Mucosa of gallbladder (tissue), 1 donor: ENCODE measurements at regions not wholly inside any gene's neighbourhood (a gene's known extent, or its start where the extent isn't known, plus 50 kb on each side); places are given as distances from the start of the nearest gene placed in this dataset.
"Not testable (repeated sequence)": the region's sequence is repeated elsewhere in the genome, so short reads cannot be mapped to it uniquely, and the experiment has no call there.

Source experiments
- DNase-seq: peaks from one replicate; pipeline ENCODE4 v3.0.0-alpha.2; 2020; ENCODE audit warnings: low spot score
- donor health status: DM: no; HTN: no; CAD: no.

DNA sequence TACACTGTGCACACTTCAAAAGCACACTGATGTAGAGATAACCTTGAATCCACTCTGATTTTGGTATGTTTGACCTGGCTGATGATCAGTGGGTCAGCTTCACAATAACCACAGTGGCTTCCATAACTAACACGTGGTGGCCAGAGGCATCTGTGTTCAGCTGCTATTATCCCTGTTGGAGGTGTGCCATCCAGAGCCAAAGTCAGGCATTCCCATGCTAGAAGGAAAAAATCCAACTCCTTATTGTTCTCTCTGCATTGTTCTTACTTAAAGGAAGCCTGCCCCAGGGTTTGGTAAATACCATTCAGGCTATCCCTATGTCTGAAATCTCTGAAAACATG lies 127.3 kb upstream of the MON1B start:
- no peak for DNase-seq

DNA sequence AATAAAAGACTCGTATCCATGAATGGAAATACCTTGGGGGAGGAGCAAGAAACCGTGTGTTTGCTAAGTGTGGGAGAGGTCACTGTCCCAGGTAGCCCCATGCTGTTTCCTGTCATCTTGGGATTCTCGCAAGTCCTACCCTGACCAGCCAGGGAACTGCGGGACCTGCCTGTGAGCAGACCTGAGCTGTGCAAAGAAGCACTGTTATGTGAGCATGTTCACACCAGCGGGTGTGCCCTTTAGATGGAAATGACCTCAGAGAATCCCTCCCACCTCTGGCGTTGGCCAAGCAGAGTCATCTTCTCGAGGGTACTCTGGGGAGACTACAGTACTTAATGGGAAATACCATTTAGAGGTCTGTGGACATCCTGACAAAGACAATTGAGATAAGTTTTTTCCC lies 127.0 kb upstream of the MON1B start:
- DNase-seq: no peak

DNA sequence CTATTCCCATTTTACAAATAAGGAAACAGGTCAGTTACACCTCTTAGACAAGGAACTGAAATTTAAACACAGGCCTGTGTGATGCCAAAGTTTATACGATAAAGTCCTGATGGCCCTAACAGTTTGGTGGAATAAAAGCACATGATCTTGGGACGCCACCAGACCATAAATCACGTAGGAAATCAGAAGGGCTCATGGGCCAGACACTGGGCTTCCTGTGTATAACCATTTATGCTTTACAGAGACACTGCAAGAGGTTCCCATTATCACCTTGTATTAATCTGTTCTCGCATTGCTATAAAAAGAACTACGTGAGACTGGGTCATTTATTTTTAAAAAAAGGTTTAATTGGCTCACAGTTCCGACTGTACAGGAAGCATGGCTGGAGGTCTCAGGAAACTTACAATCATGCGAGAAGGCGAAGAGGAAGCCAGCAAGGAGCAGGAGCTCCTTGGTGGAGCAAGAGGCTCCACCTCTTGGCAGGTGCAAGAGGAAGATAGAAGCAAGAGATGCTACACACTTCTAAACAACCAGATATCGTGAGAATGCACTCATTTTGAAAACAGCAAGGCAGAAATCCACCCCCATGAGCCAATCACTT lies 124.0 kb upstream of the MON1B start:
- DNase-seq: no peak

DNA sequence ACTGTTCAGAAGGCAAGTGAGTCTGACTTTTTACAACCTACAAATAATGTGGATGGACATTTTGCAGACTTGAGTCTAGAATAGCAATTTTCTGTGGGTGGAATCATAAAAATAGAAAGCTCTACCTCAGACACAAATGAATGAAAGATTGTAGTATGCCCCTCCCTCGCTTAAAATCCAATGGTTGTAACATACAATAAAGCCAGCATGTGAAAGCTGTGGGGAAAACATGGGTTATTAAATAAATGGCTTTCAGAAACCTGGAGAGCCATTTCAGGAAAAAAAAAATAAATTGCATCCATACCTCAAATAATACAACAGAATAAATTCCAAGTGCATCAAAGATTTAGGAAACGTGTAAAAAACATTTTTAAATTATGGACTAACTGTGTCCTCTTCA lies 123.1 kb upstream of the MON1B start:
- no peak for DNase-seq

DNA sequence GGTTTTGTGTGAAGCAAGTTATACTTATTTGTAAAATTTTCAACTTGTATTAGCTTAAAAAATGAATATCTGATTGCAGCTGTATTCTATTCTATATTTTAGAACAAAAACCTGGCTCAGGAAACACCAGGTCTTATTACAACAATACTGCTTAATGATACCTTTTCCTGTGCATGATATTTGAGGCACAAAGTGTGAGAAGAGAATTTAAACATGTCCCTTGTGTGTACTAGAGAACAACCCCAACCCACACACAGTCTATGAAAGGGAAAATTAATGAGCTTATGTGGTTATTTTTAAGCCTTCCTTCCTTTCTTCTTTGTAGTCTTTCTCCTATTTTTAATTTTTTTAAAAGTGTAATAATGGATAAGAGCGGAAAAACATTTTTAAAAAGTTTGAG lies 122.6 kb upstream of the MON1B start:
- no peak for DNase-seq

DNA sequence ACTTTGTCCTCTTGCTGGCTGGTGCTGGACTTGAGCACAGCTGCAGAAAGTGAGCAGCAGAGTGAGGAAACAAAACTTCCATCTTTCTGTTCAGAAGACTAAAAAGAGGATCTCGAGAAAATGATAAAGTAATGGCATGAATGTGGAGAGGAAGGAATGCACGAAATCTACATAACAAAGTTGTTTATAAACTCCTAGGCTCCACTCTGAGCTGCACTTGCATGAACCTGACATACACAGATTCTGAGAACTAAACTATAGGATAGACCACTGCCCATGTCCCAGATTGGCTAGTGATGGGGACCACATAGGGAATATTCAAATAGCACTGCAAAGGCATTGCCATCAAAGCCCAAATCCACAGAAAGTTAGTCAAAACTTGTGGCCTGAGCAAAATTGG lies 121.1 kb upstream of the MON1B start:
- DNase-seq: no peak

DNA sequence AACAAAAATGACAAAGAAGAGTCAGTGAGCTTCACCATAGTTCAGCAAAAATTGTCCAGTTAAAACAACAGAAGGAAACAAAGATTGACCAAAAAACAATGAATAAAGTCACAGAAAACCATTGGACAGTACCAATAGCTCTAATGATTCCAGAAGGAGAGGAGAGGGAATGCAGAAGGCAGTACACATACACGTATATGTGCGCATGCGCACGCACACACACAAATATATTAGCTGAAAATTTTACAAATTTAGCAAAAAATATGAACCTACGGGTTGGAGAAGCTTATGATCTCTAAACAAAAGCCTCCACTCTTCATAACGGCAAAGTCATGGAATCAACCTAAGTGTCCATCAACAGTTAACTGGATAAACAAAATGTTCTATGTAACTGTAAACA lies 120.3 kb upstream of the MON1B start:
- no peak for DNase-seq

DNA sequence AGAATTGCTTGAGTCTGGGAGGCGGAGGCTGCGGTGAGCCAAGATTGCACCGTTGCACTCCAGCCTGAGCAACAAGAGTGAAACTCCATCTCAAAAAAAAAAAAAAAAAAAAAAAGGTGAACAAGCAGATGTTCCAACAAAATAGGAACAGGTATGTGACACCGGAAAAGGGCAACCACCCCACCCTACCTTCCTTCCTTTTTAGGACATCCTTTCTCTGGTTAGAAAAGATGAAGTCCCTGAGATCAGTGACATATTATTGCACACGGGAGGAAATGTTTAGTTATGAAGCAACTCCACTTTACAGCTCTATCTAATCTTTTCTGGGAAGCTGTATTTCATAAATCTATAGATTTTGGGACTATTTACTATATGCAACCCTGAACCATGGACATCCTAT lies 114.2 kb upstream of the MON1B start:
- no peak for DNase-seq

DNA sequence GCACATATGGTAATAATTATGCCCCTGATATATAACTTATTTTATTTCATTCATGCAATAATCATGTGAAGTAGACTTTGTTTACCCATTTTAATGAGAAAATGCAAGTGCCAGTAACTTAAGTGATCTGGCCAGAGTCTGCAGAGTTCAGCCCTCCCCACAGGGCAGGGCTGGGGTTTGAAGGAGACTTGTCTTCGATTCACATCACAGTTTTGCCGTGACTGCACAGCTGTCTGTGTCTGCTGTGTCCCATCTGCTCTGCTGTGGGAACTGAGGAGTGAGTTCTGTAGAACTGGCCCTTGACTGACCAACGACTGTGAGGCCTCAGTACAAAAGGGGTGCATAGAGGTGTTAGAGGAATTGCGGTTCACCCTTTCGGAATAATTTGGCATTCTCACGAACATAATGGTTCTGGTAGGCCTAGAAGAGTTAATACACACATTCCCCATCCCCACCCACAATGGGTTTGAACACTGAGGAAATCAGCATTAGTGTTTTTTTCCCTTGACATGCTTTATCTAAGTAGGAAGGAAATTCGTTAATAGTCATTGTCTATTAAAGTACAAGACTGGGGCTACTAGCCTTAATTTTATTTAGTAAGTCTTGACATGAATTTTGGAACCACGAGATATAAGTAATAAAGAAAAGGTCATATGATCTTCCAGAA lies 113.6 kb upstream of the MON1B start:
- DNase-seq: no peak

DNA sequence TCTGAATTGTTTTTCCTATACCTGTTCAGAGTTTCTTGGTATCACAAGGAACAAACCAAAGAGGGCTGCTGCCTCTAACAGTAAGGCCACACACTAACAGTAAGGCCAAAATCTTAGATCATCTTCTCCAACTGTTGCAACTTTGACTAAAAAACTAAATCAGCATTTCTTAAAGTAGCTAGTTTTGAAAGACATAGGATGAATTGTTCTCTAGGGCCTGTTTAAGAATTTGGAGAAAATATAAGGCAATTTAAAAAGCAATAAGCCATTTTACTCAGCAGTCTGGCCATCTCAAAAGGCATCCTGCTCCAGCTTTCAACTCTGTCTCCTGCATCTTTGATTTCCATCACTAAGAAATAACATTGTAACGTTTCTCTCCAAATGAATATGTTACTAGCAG lies 105.0 kb upstream of the MON1B start:
- no peak for DNase-seq

DNA sequence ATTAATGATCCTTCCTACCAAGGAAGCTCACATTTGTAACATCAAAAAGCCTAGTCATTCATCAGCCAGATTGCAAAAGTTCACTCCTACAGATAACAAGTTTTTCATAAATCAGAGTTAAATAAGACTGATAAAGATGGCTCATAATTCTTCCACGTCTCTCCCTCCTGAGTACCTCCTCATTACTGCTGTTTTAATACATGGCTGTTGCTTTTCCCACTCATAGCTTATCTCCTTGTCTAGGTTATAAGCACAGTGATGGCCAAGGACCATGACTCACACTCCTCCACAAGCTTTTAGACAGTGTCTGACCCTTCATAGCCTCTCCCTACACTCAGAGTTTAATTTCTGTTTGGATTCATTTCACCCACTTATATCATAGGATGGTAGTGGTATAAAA lies 100.9 kb upstream of the MON1B start:
- DNase-seq: no peak

DNA sequence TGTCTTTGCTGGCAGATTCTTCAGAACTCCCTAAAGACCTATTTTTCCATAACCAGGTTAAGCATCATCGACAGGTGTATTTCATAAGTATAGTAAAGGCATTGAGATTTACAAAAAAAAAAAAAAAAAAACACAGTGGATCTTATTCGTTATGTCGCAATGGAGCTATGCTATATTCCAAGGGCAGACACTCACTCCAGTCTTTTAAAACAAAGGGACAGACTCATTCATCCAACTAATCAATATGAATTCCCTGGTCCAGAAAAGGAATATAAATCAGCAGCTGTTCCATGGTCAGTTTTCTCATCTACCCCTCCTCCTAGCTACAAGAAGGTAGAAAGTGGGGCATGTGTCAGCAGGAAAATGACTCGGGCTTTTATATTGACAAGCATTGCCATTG lies 97.7 kb upstream of the MON1B start:
- DNase-seq: no peak

DNA sequence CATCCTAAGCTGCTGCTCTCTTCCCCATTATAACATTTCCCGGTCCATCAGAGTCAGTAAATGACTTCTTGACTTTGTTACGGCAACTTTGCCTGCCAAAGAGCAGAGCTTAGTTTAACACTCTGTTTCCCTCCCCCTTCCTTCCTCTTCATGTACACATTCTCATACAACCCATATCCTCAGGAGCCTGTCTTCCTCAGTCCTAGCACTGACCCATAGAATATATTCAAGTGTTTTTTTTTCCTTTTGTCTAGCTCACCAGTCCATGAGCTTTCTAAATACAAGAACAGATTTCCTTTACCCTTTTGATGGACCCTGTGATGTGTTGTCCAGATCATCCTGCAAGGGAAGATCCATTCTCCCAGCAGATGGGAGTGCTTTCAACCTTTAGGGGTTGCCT lies 97.0 kb upstream of the MON1B start:
- DNase-seq: no peak

DNA sequence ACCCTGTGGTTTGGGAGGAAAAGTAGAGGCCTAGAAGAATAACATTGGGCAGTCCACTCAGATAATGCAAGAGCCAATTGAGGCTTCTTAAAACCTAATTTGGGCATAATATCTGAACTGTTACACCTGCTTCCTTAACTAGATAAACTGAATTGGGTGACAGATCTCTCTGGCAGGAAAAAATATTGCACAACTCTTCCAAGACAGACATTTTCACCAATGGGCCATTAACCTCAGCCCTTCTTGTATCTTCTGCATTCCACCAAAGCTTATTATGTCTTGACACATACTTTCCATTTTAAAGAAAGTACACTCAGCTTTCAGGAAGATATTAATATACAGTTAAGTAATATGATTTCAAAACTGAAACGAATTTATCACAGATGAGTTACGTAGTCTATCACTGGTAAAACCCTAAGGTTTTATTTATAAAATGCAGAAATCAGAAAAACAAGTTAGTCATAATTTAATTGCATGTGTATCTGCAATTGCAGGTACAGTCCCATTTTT lies 79.9 kb upstream of the MON1B start:
- no peak for DNase-seq

DNA sequence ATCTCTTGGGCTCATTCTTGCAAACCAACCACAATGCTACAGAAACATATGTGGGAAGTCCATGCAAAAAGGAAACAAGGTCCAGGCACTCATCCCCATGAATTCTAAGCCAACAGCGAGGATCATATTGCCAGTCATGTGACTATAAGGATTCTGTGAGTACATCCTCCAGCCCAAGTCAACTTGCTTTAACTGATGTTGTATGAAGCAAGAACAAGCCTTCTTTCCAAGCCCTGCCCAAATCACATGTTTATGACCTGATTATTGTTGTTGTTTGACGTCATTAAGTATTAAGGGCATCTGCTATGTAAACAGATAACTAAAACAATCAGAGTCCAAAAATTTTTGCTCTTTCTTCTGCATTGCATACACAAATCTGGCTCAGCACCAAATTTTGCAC lies 78.2 kb upstream of the MON1B start:
- DNase-seq: no peak

DNA sequence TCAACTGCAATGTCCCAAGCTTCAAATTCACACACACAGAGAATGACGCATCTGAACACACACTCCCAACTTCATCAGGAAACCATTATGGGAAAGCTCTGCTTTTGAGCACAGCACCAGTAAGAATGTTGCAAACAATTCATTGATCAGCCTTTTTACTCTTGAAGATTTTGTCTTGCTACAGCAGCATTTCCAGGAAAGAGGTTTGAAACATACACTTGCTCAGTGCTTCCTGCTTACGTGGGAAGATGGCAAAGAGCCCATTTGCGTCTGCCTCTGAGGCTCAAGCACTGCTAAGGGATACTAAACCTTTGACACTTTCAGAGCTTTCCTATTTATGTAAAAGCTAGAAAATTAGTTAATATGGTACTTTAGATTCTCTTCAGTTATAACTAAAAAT lies 77.2 kb upstream of the MON1B start:
- DNase-seq: no peak

DNA sequence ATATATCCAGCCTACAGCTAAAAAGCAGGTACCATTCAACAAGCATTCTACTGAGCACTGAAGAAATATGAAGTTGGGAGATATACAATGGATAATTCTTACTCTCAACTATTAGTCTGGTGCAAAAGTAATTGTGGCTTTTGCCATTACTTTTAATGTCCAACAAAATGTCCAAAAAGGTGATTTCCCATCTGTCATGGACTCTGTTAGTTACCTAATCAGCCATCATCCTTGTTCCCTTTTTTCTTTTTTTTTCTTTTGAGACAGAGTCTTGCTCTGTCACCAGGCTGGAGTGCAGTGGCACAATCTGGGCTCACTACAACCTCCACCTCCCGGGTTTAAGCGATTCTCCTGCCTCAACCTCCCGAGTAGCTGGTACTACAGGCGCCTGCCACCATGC lies 76.6 kb upstream of the MON1B start:
- not testable (repeated sequence) for DNase-seq

DNA sequence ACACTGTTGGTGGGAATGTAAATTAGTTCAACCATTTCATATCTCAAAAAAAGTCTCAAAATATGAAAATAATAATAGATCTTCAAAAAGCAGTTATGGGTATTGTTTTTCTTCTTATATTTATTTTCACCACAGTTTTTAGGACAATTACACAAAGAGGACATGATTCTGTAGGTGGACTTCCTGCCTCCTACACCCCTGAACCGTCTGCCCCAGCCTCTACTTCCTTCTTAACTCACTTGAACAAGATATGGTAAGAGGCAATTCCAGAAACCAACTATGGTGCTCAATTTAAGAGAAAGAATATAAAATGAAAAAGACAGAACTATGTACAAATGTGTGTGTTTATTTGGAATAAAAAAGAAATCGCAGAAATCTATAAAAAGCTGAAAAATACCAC lies 74.1 kb upstream of the MON1B start:
- DNase-seq: no peak

DNA sequence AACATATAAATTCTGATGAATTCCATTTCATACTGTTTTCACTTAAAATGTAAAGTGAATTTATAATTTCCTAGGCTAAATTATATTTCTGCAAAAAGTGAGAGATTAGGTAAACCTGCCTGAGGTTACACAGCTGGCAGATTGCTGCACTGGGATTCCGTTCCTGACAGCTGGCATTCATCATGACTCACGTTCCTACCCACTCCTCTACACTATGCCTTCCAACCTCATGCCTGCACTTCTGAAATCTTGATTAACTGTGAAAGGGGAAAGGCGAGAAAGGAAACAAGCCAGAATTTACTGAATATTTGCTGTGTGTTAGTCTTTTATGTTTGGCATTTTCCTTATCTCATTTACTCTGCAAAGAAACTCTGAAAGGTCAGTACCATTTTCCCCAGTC lies 73.3 kb upstream of the MON1B start:
- DNase-seq: no peak

DNA sequence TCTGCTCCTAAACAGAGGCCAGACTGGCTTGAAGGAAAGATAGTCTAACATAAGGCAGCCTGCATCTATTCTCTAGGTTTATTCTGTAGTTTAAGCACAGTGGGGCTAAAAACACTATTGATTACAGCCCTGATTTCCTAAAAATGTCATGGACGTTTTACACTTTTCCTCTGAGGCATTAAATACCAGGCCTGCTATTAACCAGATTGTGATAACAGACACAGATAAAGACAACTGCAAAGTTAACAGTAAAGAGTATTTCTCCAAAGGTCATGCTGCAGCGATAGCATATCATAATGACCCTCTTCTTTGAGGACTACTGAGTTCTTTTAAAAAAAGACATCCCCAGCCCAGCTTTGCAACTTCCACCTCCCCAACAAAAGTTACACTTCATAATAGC lies 59.6 kb upstream of the MON1B start:
- no peak for DNase-seq

DNA sequence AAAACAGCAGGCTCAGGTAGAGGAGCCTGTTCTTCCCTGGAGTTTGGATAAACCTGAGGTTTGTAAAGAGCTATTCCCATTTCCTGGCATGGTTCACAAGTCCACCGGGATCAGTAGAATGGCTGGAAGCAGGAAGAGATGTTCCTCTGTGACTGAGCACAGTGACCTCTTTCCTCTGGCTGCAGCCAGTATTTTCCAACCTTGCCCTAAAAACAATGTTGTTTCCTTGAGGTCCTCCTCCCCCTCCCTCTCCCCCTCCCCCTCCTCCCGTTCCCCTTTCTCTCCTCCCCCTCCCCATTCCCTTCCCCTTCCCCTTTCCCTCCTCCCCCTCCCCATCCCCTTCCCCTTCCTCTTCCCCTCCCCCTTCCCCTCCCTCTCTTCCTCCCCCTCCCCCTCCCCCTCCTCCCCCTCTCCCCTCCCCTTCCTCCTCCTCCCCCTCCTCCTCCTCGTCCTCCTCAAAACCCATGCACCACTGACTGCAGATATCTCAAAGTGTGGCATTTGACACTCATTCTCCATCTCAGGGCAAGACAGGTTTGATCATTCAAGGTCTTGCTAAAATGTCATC lies 58.9 kb upstream of the MON1B start:
- DNase-seq: no peak

DNA sequence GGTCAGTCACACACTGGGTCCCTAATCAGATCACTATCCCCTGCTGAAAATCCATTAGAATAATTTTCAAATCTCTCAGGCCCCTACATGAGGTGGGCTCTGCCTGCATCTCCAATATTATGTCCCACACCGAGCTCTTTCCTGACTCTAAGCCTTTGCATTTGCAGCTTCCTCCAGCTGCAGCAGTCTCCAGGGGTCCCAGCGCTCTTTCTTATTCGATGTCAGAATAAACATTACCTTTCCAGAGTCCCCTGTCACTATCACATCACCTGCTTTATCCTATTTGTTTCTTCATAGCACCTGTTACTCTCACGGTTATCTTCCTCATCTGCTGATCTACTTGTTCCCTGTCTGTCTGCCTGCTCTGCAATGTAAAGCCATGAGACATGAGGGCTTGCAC lies 57.3 kb upstream of the MON1B start:
- DNase-seq: no peak

DNA sequence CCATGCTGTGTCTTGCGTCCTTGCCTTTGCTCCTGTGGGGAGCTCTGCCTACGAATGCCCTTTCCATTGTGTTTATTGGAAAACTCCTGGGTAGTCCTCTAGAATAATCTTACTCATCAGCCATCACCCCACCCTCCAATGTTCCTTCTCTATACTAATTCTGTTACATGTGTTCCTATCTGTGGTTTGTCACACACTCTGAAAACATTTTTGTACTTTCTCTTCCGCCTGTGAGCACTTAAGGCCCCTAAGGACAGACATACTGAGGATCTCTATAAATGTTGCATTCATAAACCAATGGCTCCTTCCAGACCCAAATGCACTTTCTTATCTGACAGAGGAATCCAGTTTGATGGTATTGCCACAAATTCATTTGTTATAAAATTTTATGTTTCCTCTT lies 53.9 kb upstream of the MON1B start:
- no peak for DNase-seq
